ENCODE measurements at regions not wholly inside any gene's neighbourhood (a gene's known extent, or its start where the extent isn't known, plus 50 kb on each side); places are given as distances from the start of the nearest gene placed in this dataset.

DNA sequence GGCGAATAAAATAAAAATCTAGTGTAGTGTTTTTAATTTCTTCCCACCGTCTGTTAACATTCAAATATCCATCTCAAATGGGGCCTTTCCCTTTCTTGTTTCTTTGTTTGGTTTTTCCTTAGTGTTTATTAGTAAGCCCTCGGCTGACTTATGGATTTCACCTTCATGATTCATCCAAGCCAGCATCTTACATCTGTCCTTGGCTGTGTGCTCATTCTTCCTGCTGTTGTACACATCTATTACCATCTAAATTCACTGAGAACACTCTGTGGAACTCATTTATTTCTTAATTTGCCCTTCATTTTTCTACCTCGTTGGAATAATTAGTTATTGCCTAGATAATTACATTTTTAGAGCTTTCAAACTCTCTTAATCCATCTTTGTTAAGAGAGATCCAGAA is 84.9 kb downstream of the SPCS3 start:
- TF ChIP-seq TCF7L2 (IDR thresholded peaks at IDR 0.05; ENCODE audit: borderline replicate concordance, low read depth, low read length) = no peak
- no peak for TF ChIP-seq SCRT2 (tag by site-specific recombination; IDR thresholded peaks at IDR 0.05)
- no peak for TF ChIP-seq ZNF654 (tag by site-specific recombination; IDR thresholded peaks at IDR 0.05; ENCODE audit: low read depth)
- no peak for TF ChIP-seq PRDM6 (tag by site-specific recombination; IDR thresholded peaks at IDR 0.05)
- no peak for TF ChIP-seq ZNF777 (tag by site-specific recombination; IDR thresholded peaks at IDR 0.05; ENCODE audit: borderline replicate concordance)
- TF ChIP-seq, protein P1, sequence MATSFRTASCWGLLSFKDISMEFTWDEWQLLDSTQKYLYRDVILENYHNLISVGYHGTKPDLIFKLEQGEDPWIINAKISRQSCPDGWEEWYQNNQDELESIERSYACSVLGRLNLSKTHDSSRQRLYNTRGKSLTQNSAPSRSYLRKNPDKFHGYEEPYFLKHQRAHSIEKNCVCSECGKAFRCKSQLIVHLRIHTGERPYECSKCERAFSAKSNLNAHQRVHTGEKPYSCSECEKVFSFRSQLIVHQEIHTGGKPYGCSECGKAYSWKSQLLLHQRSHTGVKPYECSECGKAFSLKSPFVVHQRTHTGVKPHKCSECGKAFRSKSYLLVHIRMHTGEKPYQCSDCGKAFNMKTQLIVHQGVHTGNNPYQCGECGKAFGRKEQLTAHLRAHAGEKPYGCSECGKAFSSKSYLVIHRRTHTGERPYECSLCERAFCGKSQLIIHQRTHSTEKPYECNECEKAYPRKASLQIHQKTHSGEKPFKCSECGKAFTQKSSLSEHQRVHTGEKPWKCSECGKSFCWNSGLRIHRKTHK (tag by site-specific recombination; IDR thresholded peaks at IDR 0.05) = no peak
- H3K36me3 ChIP-seq (ENCODE audit: control insufficient read depth in 2 of 2, insufficient read depth in 1 of 2, low read length in 2 of 2) = no peaks in the 10 kb centered on the region
- no peaks in the 10 kb centered on the region for H3K4me1 ChIP-seq (ENCODE audit: control insufficient read depth, insufficient read depth, low read length)
- CTCF ChIA-PET = interaction anchor here (0.5 kb wide), 1 partner anchor 838 kb away, joined by 3 read pairs; no protein-coding TSS in a partner anchor
- POLR2A ChIA-PET = no interaction called here
- H3K27ac ChIP-seq (ENCODE audit: extremely low read depth, low read depth, low read length) = no peak overlapping the region
- no peaks in the 10 kb centered on the region for H3K9me3 ChIP-seq (ENCODE audit: control insufficient read depth, insufficient read depth, low read depth, low read length)
- no peak overlapping the region for H3K4me3 ChIP-seq (ENCODE audit: low read depth, low read length)

- TF ChIP-seq HOXA7 (CRISPR knock-in tag; IDR thresholded peaks at IDR 0.05; ENCODE audit: borderline replicate concordance) (no peak), ZNF768 (tag by site-specific recombination; IDR thresholded peaks at IDR 0.05) (no peak), ZNF302 (tag by site-specific recombination; IDR thresholded peaks at IDR 0.05; ENCODE audit: low read depth) (no peak)
- CTCF ChIA-PET = no interaction called here
- POLR2A ChIA-PET = no interaction called here
- no peaks in the 10 kb centered on the region for H3K36me3 ChIP-seq (ENCODE audit: control insufficient read depth in 2 of 2, insufficient read depth in 1 of 2, low read length in 2 of 2)
- H3K4me3 ChIP-seq (ENCODE audit: low read depth, low read length) = no peak overlapping the region
- no peak overlapping the region for H3K27ac ChIP-seq (ENCODE audit: extremely low read depth, low read depth, low read length)
- no peaks in the 10 kb centered on the region for H3K9me3 ChIP-seq (ENCODE audit: control insufficient read depth, insufficient read depth, low read depth, low read length)
- no peaks in the 10 kb centered on the region for H3K4me1 ChIP-seq (ENCODE audit: control insufficient read depth, insufficient read depth, low read length)
Observed at GRCh38 chr4:176406297-176406696, 86.5 kb downstream of the SPCS3 start.

DNA sequence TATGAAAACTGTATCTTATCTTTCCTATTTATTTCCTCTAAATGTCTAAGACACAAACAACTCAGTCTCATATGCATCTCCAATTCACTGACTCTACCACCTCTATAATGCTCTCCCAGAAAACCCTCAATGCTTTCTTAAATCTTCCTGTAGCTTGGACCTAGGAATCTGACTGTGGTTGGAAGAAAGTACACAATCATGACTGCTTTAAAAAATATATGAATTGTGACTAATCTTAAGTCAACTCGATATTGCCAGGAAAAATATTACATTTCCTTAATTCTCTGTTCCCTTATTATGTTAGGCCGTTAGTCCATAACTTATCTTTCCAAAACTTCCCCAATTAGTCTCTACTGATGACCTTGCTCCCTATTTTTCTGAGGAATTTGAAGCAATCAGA is 87.0 kb downstream of the SPCS3 start:
- H3K4me3 ChIP-seq (ENCODE audit: low read depth, low read length) = no peak overlapping the region
- H3K27ac ChIP-seq (ENCODE audit: extremely low read depth, low read depth, low read length) = no peak overlapping the region
- ChIA-PET POLR2A (no interaction called here), CTCF (no interaction called here)
- no peaks in the 10 kb centered on the region for H3K9me3 ChIP-seq (ENCODE audit: control insufficient read depth, insufficient read depth, low read depth, low read length)
- TF ChIP-seq KLF1 (tag by site-specific recombination; IDR thresholded peaks at IDR 0.05) (no peak), ZNF792 (tag by site-specific recombination; IDR thresholded peaks at IDR 0.05) (no peak), FEZF1 (tag by site-specific recombination; IDR thresholded peaks at IDR 0.05) (no peak)
- H3K4me1 ChIP-seq (ENCODE audit: control insufficient read depth, insufficient read depth, low read length) = no peaks in the 10 kb centered on the region
- H3K36me3 ChIP-seq (ENCODE audit: control insufficient read depth in 2 of 2, insufficient read depth in 1 of 2, low read length in 2 of 2) = no peaks in the 10 kb centered on the region

GRCh38 chr4:176409627-176410026 is 89.9 kb downstream of the SPCS3 start:
- H3K36me3 ChIP-seq (ENCODE audit: control insufficient read depth in 2 of 2, insufficient read depth in 1 of 2, low read length in 2 of 2) = no peaks in the 10 kb centered on the region
- H3K4me3 ChIP-seq (ENCODE audit: low read depth, low read length) = no peak overlapping the region
- ChIA-PET CTCF (no interaction called here), POLR2A (no interaction called here)
- H3K9me3 ChIP-seq (ENCODE audit: control insufficient read depth, insufficient read depth, low read depth, low read length) = no peaks in the 10 kb centered on the region
- TF ChIP-seq SP3 (tag by site-specific recombination; IDR thresholded peaks at IDR 0.05) (no peak), RBAK (tag by site-specific recombination; IDR thresholded peaks at IDR 0.05) (no peak), BCL11B (tag by site-specific recombination; IDR thresholded peaks at IDR 0.05; ENCODE audit: low read depth) (no peak), ZNF24 (tag by site-specific recombination; IDR thresholded peaks at IDR 0.05) (no peak)
- H3K4me1 ChIP-seq (ENCODE audit: control insufficient read depth, insufficient read depth, low read length) = no peaks in the 10 kb centered on the region
- no peak overlapping the region for H3K27ac ChIP-seq (ENCODE audit: extremely low read depth, low read depth, low read length)
